ENCODE measurements at regions not wholly inside any gene's neighbourhood (a gene's known extent, or its start where the extent isn't known, plus 50 kb on each side); places are given as distances from the start of the nearest gene placed in this dataset.
"Not testable (repeated sequence)": the region's sequence is repeated elsewhere in the genome, so short reads cannot be mapped to it uniquely, and the experiment has no call there.

DNA sequence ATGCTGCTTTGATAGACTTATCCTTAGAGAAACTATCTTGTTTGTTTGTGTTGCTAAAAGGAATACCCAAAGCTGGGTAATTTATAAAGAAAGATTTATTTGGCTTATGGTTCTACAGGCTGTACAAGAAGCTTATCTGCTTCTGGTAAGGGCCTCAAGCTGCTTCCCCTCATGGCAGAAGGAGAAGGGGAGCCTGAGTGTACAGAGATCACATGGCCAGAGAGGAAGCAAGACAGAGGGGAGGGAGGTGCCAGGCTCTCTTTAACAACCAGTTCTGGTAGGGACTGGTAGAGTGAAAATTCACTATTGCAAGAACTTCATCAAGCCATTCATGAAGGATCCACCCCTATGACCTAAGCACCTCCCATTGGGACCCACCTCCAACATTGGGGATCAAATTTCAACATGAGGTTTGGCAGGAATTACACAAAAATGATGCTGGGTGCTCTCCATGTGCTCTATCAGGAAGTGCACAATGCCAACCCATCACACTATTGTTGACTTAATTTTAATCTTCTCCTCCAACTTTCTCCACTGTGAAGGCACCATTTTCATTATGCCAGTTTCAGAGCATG lies 115.1 kb upstream of the SHB start:
- DNase-seq (ENCODE audit: low spot score), result no peak

GRCh38 chr9:38182321-38182720 lies 113.3 kb upstream of the SHB start:
- no peak for DNase-seq (ENCODE audit: low spot score)

DNA sequence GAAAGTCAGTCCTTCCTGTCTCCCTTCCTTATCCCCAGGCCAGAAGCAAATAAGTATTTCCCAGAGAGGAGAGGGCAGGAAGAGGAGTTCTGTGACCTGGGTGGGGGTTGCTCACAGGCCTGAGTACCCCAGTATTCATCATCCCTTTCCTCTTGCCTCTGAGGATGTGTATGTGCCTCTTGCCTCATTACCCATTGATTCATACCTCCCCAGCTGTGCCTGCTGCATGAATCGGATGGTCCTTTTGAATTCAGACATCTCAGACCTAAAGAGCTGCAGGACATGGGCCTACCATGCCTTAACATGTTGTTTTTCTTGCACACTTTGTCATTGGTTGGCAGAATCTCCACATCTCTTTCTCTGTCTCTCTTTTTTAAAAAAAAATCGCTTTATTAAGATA lies 112.8 kb upstream of the SHB start:
- DNase-seq (ENCODE audit: low spot score), result no peak

GRCh38 chr9:38181232-38181631 lies 112.2 kb upstream of the SHB start:
- DNase-seq (ENCODE audit: low spot score), result no peak

DNA sequence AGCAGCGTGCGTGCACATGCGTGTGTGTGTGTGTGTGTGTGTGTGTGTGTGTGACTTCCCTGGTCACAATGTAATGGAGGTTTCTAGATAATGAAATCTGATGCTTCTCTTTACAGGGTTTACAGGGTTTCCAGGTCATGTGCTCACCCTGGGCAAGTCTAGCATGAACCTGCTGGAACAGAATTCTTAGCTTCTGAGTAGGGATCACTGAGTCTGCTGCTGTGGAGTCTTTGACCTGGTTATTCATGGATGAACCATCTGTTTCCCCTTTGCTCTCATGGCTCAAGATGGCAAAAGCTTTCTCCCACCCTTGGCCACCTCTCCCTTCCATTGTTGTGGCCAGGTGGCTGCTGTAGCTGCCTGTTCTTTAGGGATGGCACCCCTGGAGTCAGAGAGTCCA lies 111.6 kb upstream of the SHB start:
- no peak for DNase-seq (ENCODE audit: low spot score)

- DNase-seq (ENCODE audit: low spot score), result no peak
Measured at GRCh38 chr9:38179965-38180364, 110.9 kb upstream of the SHB start.

- DNase-seq (ENCODE audit: low spot score), result no peak
Measured at GRCh38 chr9:38178237-38178636, 109.2 kb upstream of the SHB start.

GRCh38 chr9:38177680-38178079 lies 108.7 kb upstream of the SHB start:
- DNase-seq (ENCODE audit: low spot score), result no peak

- no peak for DNase-seq (ENCODE audit: low spot score)
Measured at GRCh38 chr9:38176251-38176650, 107.2 kb upstream of the SHB start.

DNA sequence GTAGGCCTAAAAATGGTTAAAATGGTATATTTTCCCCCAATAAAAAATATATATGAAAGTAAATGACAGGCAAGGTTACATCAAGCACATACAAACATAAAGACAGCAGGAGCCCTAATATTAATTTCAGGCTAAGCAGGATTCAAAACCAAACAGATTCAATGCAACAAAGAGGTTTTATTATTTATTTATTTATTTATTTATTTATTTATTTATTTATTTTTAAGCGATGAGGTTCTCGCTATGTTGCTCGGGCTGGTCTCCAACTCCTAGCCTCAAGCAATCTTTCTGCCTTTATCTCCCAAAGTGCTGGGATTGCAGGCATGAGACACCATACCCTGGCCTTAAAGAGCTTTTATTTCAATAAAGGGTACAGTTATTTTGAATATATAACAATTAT lies 106.4 kb upstream of the SHB start:
- DNase-seq (ENCODE audit: low spot score), result no peak

- no peak for DNase-seq (ENCODE audit: low spot score)
Measured at GRCh38 chr9:38172586-38172985, 103.6 kb upstream of the SHB start.

- DNase-seq (ENCODE audit: low spot score), result no peak
Measured at GRCh38 chr9:38171926-38172325, 102.9 kb upstream of the SHB start.

GRCh38 chr9:38171538-38171884 lies 102.5 kb upstream of the SHB start:
- DNase-seq (ENCODE audit: low spot score), result no peak

DNA sequence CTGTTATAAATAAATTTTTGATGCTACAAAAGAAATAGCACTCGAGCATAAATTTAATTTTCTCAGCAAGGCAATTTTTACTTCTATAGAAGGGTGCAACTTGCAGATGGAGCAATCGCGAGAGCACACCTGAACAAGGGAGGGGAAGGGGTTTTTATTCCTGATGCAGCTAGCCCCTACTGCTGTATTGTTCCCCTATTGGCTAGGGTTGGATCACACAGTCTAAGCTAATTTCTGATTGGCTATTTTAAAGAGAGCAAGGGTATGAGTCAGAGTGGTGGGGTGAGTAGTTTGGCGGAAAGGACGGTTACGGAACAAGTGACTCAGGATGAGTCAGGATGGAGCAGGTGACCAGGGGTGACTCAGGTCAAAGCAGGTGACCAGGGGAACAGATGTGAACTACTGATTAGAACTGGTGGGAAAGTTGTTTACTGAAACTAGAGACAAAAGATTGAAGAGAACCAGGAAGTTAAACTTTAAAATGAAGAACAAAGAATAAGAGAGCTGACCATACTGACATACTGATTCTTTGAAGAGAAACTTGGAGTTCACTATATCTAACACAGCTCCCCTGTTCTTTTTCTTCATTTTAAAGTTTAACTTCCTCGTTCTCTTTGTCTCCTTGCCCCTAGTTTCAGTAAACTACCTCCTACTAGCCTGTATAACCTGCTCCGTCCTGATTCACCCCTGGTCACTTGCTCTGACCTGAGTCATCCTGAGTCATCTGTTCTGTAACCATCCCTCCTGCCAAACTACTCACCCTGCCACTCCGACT lies 101.9 kb upstream of the SHB start:
- not testable (repeated sequence) for DNase-seq (ENCODE audit: low spot score)

DNA sequence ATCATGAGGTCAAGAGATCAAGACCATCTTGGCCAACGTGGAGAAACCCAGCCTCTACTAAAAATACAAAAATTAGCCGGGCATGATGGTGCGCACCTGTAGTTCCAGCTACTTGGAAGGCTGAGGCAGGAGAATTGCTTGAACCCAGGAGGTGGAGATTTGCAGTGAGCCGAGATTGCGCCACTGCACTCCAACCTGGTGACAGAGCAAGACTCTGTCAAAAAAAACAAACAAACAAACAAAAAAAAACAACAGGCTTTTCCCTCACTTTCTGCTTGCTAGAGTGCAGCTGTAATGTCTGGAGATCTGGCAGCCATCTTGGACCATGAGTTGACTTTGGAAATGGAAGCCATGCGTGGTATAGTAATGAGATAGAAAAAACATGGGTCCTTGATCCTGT lies 101.1 kb upstream of the SHB start:
- not testable (repeated sequence) for DNase-seq (ENCODE audit: low spot score)

DNA sequence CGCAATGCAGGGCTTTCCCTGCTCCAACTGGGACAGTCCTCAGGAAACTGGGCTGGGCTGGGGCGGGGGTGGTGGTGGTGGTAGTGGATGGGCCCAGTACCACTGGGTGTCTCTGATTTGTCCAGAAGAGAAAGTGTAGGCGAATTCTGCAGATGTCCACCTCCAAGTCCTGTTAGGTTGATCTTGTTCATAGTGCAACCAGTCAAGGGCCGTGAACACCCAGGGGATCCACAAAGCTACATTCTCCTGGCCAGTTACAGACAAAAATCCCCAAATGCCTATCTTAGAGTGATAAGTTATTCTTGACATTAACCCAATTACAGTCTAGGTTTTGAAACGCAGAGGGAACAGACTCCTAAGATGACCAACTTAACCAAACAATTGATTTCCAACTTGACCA lies 97.5 kb upstream of the SHB start:
- no peak for DNase-seq (ENCODE audit: low spot score)

DNA sequence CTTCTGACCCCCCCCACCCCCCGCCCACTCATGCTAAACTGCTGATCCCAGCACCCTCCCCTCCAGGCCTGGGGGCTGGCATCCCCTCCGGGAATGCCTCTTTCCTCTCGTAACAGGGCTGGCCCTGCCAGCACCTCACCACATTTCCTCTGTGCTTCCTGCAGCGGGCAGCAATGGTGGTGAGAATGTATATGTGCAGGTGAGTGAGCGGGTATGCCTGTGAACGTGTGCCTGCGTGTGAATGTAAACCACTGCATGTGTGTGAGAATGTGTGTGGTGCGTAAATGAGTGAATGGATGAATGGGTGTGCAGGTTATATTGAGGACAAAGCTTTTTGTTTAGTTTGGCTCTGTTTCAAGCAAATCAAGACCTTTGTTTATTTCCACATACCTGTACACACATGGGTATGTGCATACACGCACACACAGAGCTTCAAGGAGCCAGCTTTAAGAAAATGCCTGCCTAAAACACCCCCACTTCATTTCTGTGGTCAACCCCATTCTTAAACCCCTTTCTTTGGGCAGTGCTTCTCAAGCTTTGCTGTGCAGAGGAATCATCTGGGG lies 95.7 kb upstream of the SHB start:
- DNase-seq (ENCODE audit: low spot score), result no peak

DNA sequence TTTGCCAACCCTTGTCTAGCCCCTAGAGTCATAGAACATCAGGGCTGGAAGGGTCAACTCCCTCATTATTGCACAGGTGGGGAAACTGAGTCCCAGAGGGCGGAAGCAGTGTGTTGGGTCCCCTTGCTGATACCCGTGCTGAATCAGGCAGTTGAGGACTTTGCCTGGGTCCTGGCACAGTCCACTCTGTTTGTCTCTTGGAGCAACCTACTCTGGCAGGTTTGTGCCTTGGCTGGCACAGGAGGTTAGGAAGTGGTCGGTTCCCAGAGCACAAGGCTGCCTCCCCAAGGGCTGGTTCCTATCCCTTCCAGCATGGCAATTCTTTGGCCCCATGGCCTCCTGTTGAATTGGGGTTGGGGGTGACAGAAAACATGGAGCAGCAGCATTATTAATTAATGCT lies 94.5 kb upstream of the SHB start:
- no peak for DNase-seq (ENCODE audit: low spot score)

- peak; percentile 74 for DNase-seq (ENCODE audit: low spot score)
Measured at GRCh38 chr9:38162332-38163211, 93.5 kb upstream of the SHB start.

DNA sequence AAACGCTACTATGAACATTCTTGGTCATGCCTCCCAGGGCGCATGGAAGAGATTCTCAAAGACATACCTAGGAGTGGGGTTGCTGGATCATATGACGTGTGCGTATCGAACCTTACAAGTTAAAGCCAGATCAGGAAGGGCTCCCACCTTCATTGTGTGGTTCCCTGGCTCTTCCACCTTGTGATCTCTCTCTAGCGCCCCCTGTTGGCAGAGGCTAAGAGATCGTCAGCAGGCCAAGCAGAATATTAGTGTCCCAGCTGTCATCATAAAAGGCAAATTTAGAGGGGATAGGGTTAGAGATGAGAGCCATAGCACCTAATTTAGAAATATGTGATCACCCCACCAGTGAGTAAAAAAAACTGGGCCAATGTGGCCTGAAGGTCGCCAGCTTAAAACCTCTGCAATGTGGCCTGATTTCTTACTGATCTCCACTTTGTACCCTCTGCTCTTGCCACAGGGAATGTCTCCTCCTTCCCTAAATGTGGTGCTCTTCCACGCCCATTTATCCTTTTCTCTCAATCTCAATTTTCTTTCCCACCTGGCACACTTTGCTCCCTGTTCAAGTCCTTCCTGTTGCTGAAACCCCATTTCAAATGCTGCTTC lies 91.7 kb upstream of the SHB start:
- peak; percentile 60 for DNase-seq (ENCODE audit: low spot score)

DNA sequence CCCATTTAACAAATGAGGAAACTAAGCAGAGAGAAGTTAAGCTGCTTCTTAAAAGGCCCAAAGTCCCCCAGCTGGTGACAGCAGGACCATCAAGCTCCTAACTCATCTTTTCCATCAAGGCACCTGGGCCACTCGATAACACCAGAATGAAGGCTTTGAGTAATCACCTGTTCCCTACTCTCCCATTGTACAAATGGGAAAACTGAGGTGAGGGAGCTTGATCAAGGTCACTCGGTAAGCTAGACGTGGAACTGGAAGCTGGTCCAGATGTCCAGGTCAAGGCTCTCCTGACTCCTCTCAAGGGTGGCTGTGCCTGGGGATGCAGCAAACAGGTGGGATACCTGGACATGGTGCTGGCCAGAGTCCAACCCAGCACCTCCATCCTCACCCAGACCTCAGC lies 90.6 kb upstream of the SHB start:
- no peak for DNase-seq (ENCODE audit: low spot score)

DNA sequence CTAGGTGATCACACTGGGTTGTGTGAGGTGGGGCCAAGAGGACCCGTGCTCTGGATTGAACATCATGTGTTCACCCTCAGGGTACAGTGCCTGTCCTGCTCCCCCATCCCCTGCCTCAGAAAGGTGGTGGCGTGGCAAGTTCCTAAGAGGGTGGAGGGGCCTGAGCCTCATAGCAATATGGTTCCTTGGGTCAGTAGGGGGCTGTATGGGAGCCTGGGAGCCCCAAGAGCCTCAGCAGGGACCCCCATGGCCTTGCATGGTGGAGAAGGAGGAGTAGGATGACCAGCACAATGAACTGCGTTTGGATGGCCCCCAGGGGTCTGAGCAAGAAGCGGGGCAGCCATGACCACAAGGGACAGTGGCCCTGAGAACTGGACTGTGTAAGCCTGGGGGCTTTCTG lies 89.6 kb upstream of the SHB start:
- no peak for DNase-seq (ENCODE audit: low spot score)

GRCh38 chr9:38157711-38158110 lies 88.7 kb upstream of the SHB start:
- DNase-seq (ENCODE audit: low spot score), result no peak

Data from COLO829 (cell line).